GM23248 (cell line): ENCODE measurements at regions not wholly inside any gene's neighbourhood (a gene's known extent, or its start where the extent isn't known, plus 50 kb on each side); places are given as distances from the start of the nearest gene placed in this dataset.

Source experiments
- DNase-seq: peaks from one replicate; pipeline ENCODE4 v3.0.0-alpha.2; 2015
- H2AFZ ChIP-seq: fragments of 200-600 bp; sonication (generic); 2 replicates; pipeline ENCODE4 v1.6.1; 2016; ENCODE audit warnings: antibody characterized with exemption
- H3F3A ChIP-seq: fragments of 200-600 bp; sonication (generic); 2 replicates; pipeline ENCODE4 v1.6.1; 2016; ENCODE audit warnings: mild to moderate bottlenecking, antibody characterized with exemption, mixed run types; ENCODE audit not compliant: insufficient read depth
- H3K27ac ChIP-seq: fragments of 200-600 bp; sonication (generic); 2 replicates; pipeline ENCODE4 v1.5.1; 2016; ENCODE audit warnings: mild to moderate bottlenecking
- H3K27me3 ChIP-seq: fragments of 200-600 bp; sonication (generic); replicated peaks from 2 replicates; pipeline ENCODE4 v1.6.1; 2016; ENCODE audit warnings: mild to moderate bottlenecking; ENCODE audit not compliant: insufficient read depth
- H3K36me3 ChIP-seq: fragments of 200-600 bp; sonication (generic); 2 replicates; pipeline ENCODE4 v1.6.1; 2016; ENCODE audit warnings: low read depth, mild to moderate bottlenecking
- H3K4me1 ChIP-seq: fragments of 200-600 bp; sonication (generic); 2 replicates; pipeline ENCODE4 v1.6.1; 2016; ENCODE audit warnings: mild to moderate bottlenecking; ENCODE audit not compliant: insufficient read depth
- H3K4me2 ChIP-seq: fragments of 200-600 bp; sonication (generic); one replicate; pipeline ENCODE4 v1.6.1; 2016; ENCODE audit warnings: mild to moderate bottlenecking; ENCODE audit not compliant: unreplicated experiment
- H3K4me3 ChIP-seq: fragments of 200-600 bp; sonication (generic); 2 replicates; pipeline ENCODE4 v1.5.1; 2016; ENCODE audit warnings: mild to moderate bottlenecking
- H3K79me2 ChIP-seq: fragments of 200-600 bp; sonication (generic); 2 replicates; pipeline ENCODE4 v1.6.1; 2016; ENCODE audit warnings: mild to moderate bottlenecking; ENCODE audit not compliant: insufficient read depth
- H3K9ac ChIP-seq: fragments of 200-600 bp; sonication (generic); 2 replicates; pipeline ENCODE4 v1.6.1; 2016; ENCODE audit warnings: mild to moderate bottlenecking
- H3K9me2 ChIP-seq: fragments of 200-600 bp; sonication (generic); 2 replicates; pipeline ENCODE4 v1.6.1; 2016; ENCODE audit warnings: mixed run types, mild to moderate bottlenecking, moderate library complexity; ENCODE audit not compliant: insufficient read depth
- H3K9me3 ChIP-seq: fragments of 200-600 bp; sonication (generic); one replicate; pipeline ENCODE4 v1.6.1; 2017; ENCODE audit warnings: low read depth
- H4K20me1 ChIP-seq: fragments of 200-600 bp; sonication (generic); 2 replicates; pipeline ENCODE4 v1.6.0; 2016; ENCODE audit not compliant: insufficient read depth
- EZH2 ChIP-seq: fragments of 200-600 bp; sonication (generic); IDR thresholded peaks from 2 replicates; pipeline ENCODE4 v1.6.1; 2018; ENCODE audit warnings: antibody characterized with exemption, mild to moderate bottlenecking; ENCODE audit not compliant: insufficient read depth, poor library complexity, severe bottlenecking
- EZH2phosphoT487 ChIP-seq: fragments of 200-600 bp; sonication (generic); IDR thresholded peaks from 2 replicates; pipeline ENCODE4 v1.6.1; 2018; ENCODE audit warnings: antibody characterized with exemption, moderate library complexity, mild to moderate bottlenecking, low read depth; ENCODE audit not compliant: insufficient read depth
- WGBS, 2 experiments: methylation state at CpG; one replicate each; pipeline ENCODE4 v1.1.6; 2015 to 2017; ENCODE audit warnings: low lambda C conversion rate in 2 of 2, low coverage in 1 of 2; ENCODE audit errors: missing lambda C conversion rate in 2 of 2; 5-methylcytosine and 5-hydroxymethylcytosine counted together
- in situ Hi-C: fragments of 300-500 bp; cut with MboI; formaldehyde crosslinking; loops from 2 replicates; pipeline ENCODE4 v1.15.0; 2020

GRCh38 chr15:100780208-100780800 is 99.3 kb upstream of the ALDH1A3 start:
- no peaks in the 10 kb centered on the region for H3K4me1 ChIP-seq
- TF ChIP-seq EZH2phosphoT487 (no peak), EZH2 (no peak)
- no peaks in the 10 kb centered on the region for H3K36me3 ChIP-seq
- no peak overlapping the region for H3K4me2 ChIP-seq
- no peaks in the 10 kb centered on the region for H4K20me1 ChIP-seq
- H3K4me3 ChIP-seq, result no peak overlapping the region
- no peak overlapping the region for H3K9ac ChIP-seq
- H3F3A ChIP-seq, result no peaks in the 10 kb centered on the region
- no peaks in the 10 kb centered on the region for H3K79me2 ChIP-seq
- H2AFZ ChIP-seq, result no peak overlapping the region
- H3K9me2 ChIP-seq, result no peaks in the 10 kb centered on the region
- in situ Hi-C loops, result no loop called here
- DNase-seq, result no peak
- H3K9me3 ChIP-seq, result no peaks in the 10 kb centered on the region
- H3K27me3 ChIP-seq, result no peaks in the 10 kb centered on the region
- 92 to 94% methylated on average over 13 of the region's 13 CpGs for WGBS, 2 experiments
- H3K27ac ChIP-seq, result no peak overlapping the region

GRCh38 chr15:100781061-100781960 is 98.3 kb upstream of the ALDH1A3 start:
- no peaks in the 10 kb centered on the region for H3K36me3 ChIP-seq
- no peak for TF ChIP-seq EZH2
- no peak for TF ChIP-seq EZH2phosphoT487
- no peaks in the 10 kb centered on the region for H3K9me3 ChIP-seq
- no peak overlapping the region for H3K9ac ChIP-seq
- no peak overlapping the region for H3K4me2 ChIP-seq
- in situ Hi-C loops, result no loop called here
- no peak overlapping the region for H3K27ac ChIP-seq
- H3K79me2 ChIP-seq, result no peaks in the 10 kb centered on the region
- no peaks in the 10 kb centered on the region for H3F3A ChIP-seq
- WGBS, 2 experiments, result 88 to 91% methylated on average over 10 to 11 of the region's 11 CpGs
- H3K27me3 ChIP-seq, result no peaks in the 10 kb centered on the region
- no peaks in the 10 kb centered on the region for H4K20me1 ChIP-seq
- peak; percentile 19 for DNase-seq
- no peaks in the 10 kb centered on the region for H3K4me1 ChIP-seq
- H3K9me2 ChIP-seq, result no peaks in the 10 kb centered on the region
- H3K4me3 ChIP-seq, result no peak overlapping the region
- H2AFZ ChIP-seq, result no peak overlapping the region

GRCh38 chr15:100781961-100782530 is 97.6 kb upstream of the ALDH1A3 start:
- H3K36me3 ChIP-seq, result no peaks in the 10 kb centered on the region
- 82 to 90% methylated on average over 7 of the region's 7 CpGs for WGBS, 2 experiments
- H3K9me3 ChIP-seq, result no peaks in the 10 kb centered on the region
- no peaks in the 10 kb centered on the region for H3K27me3 ChIP-seq
- no peaks in the 10 kb centered on the region for H3F3A ChIP-seq
- no peak overlapping the region for H3K27ac ChIP-seq
- H4K20me1 ChIP-seq, result no peaks in the 10 kb centered on the region
- no peak for TF ChIP-seq EZH2phosphoT487
- no peak for TF ChIP-seq EZH2
- DNase-seq, result no peak
- no peak overlapping the region for H3K4me3 ChIP-seq
- H2AFZ ChIP-seq, result no peak overlapping the region
- no peak overlapping the region for H3K4me2 ChIP-seq
- no peaks in the 10 kb centered on the region for H3K4me1 ChIP-seq
- H3K9me2 ChIP-seq, result no peaks in the 10 kb centered on the region
- no peak overlapping the region for H3K9ac ChIP-seq
- H3K79me2 ChIP-seq, result no peaks in the 10 kb centered on the region
- in situ Hi-C loops, result no loop called here

GRCh38 chr15:100783291-100783690 is 96.3 kb upstream of the ALDH1A3 start:
- Histone ChIP-seq H3K4me1 (no peaks in the 10 kb centered on the region), H3K9me2 (no peaks in the 10 kb centered on the region), H3K27ac (no peak overlapping the region), H3K27me3 (no peaks in the 10 kb centered on the region), H3F3A (no peaks in the 10 kb centered on the region), H3K4me3 (no peak overlapping the region), H4K20me1 (no peaks in the 10 kb centered on the region), H2AFZ (no peak overlapping the region), H3K4me2 (no peak overlapping the region), H3K36me3 (no peaks in the 10 kb centered on the region), H3K9ac (no peak overlapping the region), H3K9me3 (no peaks in the 10 kb centered on the region), H3K79me2 (no peaks in the 10 kb centered on the region)
- in situ Hi-C loops, result no loop called here
- TF ChIP-seq EZH2, result no peak
- TF ChIP-seq EZH2phosphoT487, result no peak
- DNase-seq, result no peak
- 97 to 98% methylated on average over 7 of the region's 7 CpGs for WGBS, 2 experiments
